Fibroblast of upper back skin (primary cell): ENCODE measurements at regions not wholly inside any gene's neighbourhood (a gene's known extent, or its start where the extent isn't known, plus 50 kb on each side); places are given as distances from the start of the nearest gene placed in this dataset.
A peak's percentile ranks its signal among the peaks of the same experiment; 100 is the strongest.

ENCODE experiments used
- DNase-seq: peaks from one replicate; pipeline ENCODE4 v3.0.0-alpha.2; 2013

- DNase-seq: no peak
These were observed 278.4 kb upstream of the ZC3H12C start for GRCh38 chr11:109814824-109815223.

DNA sequence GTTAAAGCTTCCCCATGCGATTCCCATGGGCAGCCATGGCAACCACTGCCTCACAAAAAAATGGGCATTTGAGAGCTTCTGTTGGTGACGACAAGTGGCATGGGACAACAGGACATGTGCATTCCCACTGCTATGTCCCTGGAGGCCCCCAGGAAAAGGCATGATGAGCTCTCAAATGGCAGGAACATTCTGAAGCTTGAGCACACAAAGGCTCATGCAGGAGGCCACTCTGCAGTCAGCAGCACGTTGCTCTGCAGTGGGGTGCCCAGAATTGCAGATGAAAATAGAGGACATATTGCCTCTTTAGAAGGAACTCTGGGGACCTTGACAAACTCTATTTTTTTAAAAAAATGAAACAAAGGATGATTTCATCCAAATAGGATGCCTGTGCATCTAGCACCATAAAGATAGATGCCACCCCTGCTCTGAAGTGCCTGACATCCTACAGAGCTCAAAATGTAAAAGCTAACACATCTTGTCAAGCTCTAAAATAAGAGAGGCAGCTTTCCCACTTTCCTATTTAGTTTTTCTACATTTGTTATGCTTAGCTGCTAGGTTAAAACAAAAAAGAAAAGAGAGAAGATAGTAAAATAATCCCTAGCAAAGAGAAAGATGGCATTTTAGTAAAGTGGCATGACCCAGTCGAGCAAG lies 277.6 kb upstream of the ZC3H12C start:
- DNase-seq: no peak

GRCh38 chr11:109818290-109818689 lies 274.9 kb upstream of the ZC3H12C start:
- no peak for DNase-seq

GRCh38 chr11:109819410-109819809 lies 273.8 kb upstream of the ZC3H12C start:
- DNase-seq: no peak

- DNase-seq: peak; percentile 48
These were observed 271.7 kb upstream of the ZC3H12C start for GRCh38 chr11:109821511-109821910.

DNA sequence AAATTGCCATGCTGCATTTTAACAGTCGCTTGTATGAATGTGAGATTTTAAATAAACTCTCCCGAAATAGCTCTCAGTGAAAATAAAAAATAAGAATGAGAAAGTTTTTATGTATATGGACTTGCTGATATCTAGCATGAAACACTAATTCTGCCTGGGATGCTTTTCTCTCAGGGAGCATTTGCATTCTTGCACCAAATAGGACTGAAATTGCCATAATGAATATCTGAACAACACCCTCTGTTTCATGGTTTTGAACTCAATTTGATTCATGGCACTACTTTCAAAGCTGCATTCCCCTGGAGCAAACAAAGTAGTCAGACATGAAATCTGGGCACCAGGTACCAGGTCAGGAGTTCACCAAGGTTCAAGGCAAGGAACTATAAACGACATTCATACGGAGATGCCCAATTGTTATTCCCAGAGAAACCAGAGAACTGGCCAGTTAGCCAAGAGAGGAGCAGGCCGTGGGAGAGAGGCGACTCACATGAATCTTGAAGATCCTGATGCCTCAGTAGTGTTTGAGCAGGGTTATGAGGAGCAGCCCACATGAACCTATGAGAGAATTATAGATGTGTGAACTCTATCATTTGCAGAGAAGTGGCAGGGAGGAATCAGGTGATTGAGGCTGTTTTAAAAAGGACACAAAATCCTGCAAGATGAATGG lies 270.6 kb upstream of the ZC3H12C start:
- no peak for DNase-seq

DNA sequence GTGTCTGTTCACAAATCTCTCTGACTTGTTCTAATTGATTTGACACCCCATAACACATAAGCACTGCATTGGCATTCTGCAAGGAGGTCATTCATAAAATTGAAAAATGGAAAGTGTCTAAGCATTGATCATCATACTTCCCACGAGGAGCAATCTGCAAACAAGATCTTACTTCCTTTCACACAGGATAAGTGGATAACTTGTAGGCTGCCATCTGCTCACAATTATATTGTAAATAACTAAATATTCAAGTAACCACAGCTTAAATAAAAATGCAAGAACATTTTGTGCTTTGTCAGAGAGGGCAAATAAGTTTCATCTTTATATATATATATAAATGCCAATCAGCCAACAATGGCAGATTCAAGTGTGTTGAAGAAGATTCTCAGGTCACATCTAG lies 264.8 kb upstream of the ZC3H12C start:
- DNase-seq: no peak

- peak; percentile 49 for DNase-seq
These were observed 255.2 kb upstream of the ZC3H12C start for GRCh38 chr11:109838026-109838425.

DNA sequence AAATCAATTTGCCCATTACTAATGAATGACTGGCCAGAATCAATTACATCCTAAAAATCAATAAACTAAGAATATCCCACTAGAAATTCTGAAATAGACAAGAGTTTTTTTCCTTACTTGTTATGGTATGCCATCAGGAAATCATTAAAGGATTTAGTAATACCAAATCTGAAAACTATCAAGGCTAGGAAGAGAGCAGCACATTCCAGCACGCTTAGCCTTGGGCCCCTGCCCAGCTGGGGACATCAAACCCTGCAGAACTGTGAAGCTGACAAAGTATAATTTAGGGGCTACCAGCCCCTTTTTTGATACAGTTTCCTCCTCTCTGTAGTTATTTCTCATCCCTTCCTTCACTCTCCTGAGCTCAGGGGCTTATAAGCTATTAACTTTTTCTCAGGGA lies 247.8 kb upstream of the ZC3H12C start:
- DNase-seq: peak; percentile 81

GRCh38 chr11:109847621-109848020 lies 245.6 kb upstream of the ZC3H12C start:
- DNase-seq: no peak

DNA sequence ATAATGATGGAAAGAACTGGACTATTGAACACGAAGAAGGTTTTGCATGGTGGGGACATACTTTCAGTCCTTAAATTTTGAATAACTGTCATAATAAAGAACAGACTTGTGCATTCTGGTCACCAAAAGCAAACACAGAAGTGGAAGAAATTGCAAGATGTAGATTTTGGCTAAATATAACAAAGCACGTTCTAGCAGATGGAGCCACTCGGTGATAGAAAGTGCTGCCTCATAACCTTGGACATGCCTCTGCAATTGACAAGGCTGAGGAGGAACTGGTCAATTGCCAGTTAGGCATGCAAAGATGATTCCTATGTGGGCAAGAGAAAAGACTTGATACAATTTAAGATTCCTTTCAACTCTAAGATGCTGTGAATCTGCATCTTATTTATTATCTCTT lies 244.1 kb upstream of the ZC3H12C start:
- DNase-seq: no peak

- no peak for DNase-seq
These were observed 243.2 kb upstream of the ZC3H12C start for GRCh38 chr11:109849946-109850345.

GRCh38 chr11:109851780-109852390 lies 241.3 kb upstream of the ZC3H12C start:
- peak; percentile 60 for DNase-seq

DNA sequence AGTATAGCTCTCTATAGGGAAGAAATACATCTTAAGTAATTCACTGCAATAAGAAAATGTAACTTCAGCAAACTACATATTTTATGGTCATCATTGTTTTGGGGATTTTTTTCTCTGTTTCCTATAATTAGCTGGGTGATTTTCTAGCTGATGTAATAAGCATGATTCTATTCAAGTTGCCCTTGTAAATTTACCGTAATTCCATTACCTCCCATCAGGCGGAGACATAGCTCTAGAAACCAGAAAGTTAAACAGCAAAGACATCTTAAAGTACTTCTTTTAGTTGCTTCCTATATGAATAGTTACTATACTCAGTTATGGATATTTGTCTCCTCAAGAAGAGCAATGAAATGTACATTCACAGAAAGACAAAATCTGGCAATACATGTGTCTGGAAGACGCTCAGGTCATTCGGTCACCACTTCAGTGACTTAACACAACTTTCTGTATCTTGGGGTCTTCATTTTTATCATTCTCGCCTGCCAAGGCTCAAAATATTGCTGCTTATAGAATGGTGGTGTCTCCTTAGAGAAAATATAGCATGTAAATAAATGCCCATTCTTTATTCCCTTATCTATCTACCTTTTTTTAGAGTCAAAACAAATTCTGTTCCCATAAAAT lies 239.9 kb upstream of the ZC3H12C start:
- peak; percentile 85 for DNase-seq

GRCh38 chr11:109854731-109855130 lies 238.5 kb upstream of the ZC3H12C start:
- DNase-seq: peak; percentile 49

DNA sequence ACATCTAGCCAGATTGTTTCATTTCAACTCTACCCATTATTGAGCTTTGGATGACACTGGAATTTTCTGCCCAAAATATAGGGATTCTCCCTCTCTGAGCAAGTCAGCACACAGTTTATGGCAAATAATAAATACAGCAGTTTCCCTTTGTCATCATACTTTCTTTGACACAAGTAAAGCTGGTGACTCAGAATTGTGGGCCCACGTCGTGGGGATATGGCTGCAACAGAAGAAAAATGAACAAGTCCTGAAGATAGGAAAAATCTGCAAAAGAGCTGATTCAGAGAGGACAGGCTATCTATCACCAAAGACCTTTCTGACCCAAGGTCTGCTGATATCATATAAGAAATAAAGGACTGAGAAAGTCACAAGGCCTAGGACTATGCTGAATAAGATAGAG lies 236.3 kb upstream of the ZC3H12C start:
- no peak for DNase-seq

- DNase-seq: no peak
These were observed 235.6 kb upstream of the ZC3H12C start for GRCh38 chr11:109857637-109858036.

DNA sequence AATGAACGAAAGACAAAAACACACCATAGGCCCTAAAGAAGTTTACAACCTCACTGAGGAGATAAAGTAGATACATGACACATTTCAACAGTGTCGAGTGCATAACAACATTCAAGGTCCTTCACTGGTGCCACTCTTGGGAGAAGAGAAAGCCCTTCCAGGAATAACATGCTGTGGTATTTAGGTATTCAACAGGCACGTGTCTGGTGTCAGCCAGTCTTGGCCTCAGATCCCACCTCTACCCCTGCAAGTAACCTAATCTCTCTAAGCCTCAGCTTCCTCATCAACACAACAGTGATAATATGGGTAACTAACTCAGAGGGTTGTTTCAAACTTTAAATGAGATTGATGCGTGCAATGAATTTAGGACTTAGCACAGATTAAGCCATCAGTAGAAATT lies 235.0 kb upstream of the ZC3H12C start:
- no peak for DNase-seq

DNA sequence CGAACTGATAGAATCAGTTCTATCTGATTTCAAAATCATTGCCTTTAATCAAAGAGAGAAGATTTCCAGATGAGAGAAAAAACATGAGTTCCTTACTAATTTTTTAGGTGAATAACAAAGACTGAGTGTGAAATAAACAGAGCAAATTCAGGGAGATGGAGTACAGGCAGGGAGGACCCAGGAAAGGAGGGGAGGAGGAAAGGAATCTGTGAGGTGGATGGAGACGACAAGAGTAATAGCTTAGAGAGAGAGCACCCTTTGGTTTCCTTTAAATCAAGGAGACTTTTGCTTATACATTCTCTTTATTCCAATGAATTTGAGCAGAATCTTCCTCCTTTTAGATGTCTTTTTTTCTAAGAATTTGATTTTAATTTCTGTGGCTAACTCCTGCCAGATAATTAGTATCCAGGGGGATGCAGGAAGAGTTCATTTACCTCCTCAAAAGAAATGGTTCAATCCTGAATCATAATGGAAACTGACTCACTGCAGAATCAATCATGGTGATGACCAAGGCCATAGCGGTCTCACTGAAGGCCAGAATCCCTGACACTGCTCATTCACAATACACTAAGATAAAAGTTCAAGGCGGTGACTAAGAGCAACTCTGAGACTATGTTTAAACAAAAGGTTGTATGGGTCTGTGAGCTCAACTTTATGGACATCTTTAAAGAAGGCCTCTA lies 234.0 kb upstream of the ZC3H12C start:
- DNase-seq: peak; percentile 74

DNA sequence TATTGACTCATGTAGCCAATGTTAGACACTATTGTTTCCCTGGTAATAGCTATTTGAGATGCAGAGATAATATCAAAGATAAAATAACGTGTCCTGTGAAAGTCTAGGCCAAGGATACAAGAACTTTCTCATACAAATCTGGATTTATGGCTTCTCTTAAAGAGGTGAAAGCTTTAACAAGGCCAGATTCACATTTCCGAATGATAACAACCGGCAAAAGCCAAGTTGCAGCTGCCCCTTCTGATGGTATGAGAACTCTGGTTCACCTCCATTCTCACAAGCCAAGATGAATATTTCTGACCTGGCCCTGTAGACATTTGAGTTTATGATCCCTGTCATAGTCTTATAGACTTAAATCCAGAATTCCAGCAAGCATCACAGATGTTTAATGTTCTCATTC lies 230.4 kb upstream of the ZC3H12C start:
- DNase-seq: no peak

DNA sequence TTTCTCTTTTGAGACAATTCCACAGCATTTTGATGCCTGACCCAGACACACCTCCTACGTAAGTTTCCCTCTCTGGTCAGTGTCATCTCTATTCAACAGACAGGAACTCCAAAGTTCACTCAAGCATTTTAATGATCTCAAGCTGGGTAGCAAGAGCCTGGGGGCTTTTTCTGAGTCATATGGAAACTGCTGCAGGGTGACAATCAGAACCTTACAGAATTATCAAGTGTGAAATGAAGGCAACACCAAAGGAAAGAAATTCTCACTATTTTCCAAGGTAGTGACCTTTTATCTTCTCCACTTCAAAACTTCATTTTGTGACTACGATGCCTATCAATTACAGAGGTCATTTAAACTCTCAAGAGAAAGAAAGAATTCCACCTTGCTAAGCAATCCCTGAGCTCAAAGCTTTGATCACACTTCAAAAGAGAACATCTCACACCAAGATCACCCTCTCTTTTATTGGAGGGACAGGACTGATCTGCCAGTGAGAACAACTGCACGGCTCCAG lies 229.0 kb upstream of the ZC3H12C start:
- no peak for DNase-seq

DNA sequence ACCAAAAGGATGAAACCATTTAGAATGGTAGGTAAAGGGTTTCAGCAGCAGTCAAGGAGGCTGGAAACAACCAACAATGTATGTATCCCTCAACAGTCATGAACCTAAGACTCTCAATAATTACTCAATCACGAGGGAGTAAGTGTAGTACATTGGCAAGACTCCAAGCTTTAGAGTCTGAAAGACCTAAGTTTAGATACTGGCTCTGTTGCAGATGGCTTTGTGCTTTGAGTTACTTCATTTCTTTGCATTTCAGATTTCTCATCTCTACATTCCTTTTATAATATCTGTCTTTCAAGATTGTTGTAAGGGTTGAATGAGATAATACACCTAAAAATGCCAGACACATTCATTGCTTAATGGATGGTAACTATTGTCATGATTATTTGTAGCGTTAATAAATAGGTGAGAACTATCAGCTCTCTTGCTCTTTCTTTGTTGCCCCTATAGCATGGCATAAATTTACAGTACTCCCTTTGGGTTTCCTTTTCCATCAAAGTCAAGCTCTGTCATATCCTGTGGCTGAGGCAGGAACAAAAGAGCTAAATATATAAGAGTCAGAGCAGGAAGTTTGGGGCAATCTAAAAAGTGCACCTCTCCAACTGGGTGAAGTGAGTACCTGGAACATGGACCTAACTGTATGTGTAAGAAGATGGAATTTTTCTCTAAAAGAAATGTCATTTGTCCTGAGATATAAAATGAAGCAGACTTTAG lies 228.2 kb upstream of the ZC3H12C start:
- peak; percentile 69 for DNase-seq
